Activated T-cell treated with anti-CD3 and anti-CD28 coated beads, Interleukin-2, amount 50 U/mL, for 4 hours (primary cell): ENCODE measurements at regions not wholly inside any gene's neighbourhood (a gene's known extent, or its start where the extent isn't known, plus 50 kb on each side); places are given as distances from the start of the nearest gene placed in this dataset.
"Not testable (repeated sequence)": the region's sequence is repeated elsewhere in the genome, so short reads cannot be mapped to it uniquely, and the experiment has no call there.

ENCODE experiments used
- ATAC-seq, 2 donors: fragments of 200-7000 bp; cut with Tn5 transposase; one replicate each; pipeline ENCODE4 v1.10.0; 2021
- DNase-seq: peaks from one replicate; pipeline ENCODE4 v3.0.0-alpha.2; 2020
- H3K27me3 Mint-ChIP-seq: one replicate; pipeline ENCODE4 v1.8.0; 2021; ENCODE audit warnings: low read depth, mixed read lengths
- H3K36me3 Mint-ChIP-seq: one replicate; pipeline ENCODE4 v1.8.0; 2022; ENCODE audit warnings: mixed read lengths; ENCODE audit not compliant: insufficient read depth
- H3K4me1 Mint-ChIP-seq: one replicate; pipeline ENCODE4 v1.8.0; 2021; ENCODE audit warnings: low read depth, mixed read lengths
- H3K4me3 Mint-ChIP-seq: one replicate; pipeline ENCODE4 v1.8.0; 2021; ENCODE audit warnings: mild to moderate bottlenecking, moderate library complexity, mixed read lengths
- H3K9me3 Mint-ChIP-seq: one replicate; pipeline ENCODE4 v1.8.0; 2021; ENCODE audit warnings: mixed read lengths

DNA sequence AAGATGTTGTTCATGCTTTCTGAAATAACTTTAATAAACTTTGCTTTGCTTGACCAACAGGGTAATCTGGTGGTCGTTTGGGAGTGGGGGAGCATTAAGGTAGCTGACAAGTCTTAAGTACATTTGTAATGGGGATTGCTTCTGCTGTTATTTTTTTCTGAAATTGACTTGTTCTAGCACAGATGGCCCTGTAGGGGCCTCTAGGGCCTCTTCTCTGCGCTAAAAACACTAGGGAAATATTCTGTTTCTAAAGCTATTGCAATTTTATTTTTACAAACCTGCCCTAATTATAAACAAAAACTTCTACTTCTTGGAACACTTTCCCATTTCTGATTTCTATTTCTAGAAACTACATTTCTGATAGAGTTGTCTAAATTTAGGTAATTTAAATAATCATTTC is 191.3 kb upstream of the KCNJ3 start:
- Mint-ChIP-seq H3K4me3 (no peak overlapping the region), H3K36me3 (no peaks in the 10 kb centered on the region), H3K27me3 (no peaks in the 10 kb centered on the region), H3K4me1 (no peaks in the 10 kb centered on the region), H3K9me3 (peaks cover 13% of the 10 kb centered on the region)
- DNase-seq (no peak), ATAC-seq (no peak)

DNA sequence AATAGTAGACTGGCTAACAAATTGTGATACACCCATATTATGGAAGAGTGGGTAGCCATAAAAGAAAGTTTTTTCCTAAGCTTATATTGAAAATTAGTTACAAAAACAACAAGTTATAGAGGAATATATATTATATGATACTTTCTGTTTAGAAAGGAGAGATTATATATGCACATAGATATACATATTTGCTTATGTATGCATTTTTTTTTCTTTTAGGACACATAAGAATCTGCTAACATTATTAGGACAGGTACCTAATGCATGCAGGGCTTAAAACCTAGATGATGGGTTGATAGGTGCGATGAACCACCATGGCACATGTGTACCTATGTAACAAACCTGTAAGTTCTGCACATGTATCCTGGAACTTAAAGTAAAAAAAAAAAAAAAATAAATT is 179.6 kb upstream of the KCNJ3 start:
- H3K4me1 Mint-ChIP-seq: no peaks in the 10 kb centered on the region
- no peak overlapping the region for H3K4me3 Mint-ChIP-seq
- no peaks in the 10 kb centered on the region for H3K27me3 Mint-ChIP-seq
- no peaks in the 10 kb centered on the region for H3K36me3 Mint-ChIP-seq
- ATAC-seq (no peak), DNase-seq (no peak)
- peaks cover 2% of the 10 kb centered on the region for H3K9me3 Mint-ChIP-seq

DNA sequence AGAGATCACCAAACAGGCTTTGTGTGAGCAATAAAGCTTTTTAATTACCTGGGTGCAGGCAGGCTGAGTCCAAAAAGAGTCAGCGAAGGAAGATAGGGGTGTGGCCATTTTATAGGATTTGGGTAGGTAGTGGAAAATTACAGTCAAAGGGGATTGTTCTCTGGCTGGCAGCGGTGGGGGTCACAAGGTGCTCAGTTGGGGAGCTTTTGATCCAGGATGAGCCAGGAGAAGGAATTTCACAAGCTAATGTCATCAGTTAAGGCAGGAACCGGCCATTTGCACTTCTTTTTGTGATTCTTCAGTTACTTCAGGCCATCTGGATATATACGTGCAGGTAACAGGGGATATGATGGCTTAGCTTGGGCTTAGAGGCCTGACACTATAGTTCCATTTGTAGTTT is 177.5 kb upstream of the KCNJ3 start:
- H3K4me1 Mint-ChIP-seq, H3K9me3 Mint-ChIP-seq, ATAC-seq, H3K27me3 Mint-ChIP-seq, H3K36me3 Mint-ChIP-seq, DNase-seq, H3K4me3 Mint-ChIP-seq: not testable (repeated sequence)

DNA sequence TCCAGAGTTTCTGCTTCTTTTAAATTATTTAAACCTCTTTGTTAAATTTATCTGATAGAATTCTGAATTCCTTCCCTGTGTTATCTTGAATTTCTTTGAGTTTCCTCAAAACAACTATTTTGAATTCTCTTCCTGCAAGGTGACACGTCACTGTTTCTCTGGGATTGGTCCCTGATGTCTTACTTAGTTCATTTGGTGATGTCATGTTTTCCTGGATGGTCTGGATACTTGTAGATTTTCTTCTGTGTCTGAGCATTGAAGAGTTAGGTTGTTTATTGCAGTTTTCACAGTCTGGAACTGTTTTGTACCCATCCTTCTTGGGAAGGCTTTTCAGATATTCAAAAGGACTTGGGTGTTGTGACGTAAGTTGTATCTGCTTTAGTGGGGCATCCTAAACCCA is 172.3 kb upstream of the KCNJ3 start:
- Mint-ChIP-seq H3K4me3 (no peak overlapping the region), H3K36me3 (no peaks in the 10 kb centered on the region), H3K9me3 (peaks cover 8% of the 10 kb centered on the region), H3K27me3 (no peaks in the 10 kb centered on the region), H3K4me1 (no peaks in the 10 kb centered on the region)
- DNase-seq: no peak
- no peak for ATAC-seq

DNA sequence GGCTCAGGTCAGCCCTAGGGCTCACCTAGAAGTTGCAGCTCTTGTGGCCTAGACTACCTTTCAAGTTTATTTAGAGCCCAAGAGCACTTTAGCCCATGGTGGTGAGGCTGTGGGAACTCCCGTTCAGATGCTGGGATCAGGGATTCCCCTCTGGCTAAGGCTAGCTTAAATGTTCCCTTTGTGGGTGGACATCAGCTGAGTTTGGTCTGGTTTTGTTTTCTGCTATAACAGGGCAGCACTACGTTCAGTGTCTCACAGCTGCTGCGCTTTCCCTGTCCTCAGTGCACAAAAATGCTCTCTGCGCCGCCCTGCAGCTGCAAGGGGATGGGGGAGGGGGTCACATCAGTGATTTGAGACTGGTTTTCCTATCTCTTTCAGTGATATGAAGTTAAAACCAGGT is 170.5 kb upstream of the KCNJ3 start:
- DNase-seq: no peak
- peaks cover 8% of the 10 kb centered on the region for H3K9me3 Mint-ChIP-seq
- no peak overlapping the region for H3K4me3 Mint-ChIP-seq
- no peaks in the 10 kb centered on the region for H3K27me3 Mint-ChIP-seq
- no peaks in the 10 kb centered on the region for H3K4me1 Mint-ChIP-seq
- no peak for ATAC-seq
- no peaks in the 10 kb centered on the region for H3K36me3 Mint-ChIP-seq

DNA sequence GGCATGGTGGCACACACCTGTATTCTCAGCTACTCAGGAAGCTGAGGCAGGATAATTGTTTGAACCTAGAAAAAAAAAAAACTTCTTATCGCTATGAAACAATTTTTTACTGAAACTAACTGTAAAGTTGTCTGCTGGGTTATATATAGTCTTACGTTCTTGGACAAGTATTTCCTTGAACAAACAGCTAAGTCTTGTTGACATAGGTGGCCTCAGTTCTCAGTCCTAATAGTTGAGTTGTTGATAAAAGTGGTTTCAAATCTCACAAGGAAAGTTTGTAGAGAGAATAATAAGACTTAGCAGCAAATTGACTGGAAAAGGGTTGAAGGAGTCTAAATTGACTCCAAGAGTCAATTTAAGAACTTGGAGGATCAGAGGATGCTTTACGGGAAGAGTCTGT is 166.5 kb upstream of the KCNJ3 start:
- Mint-ChIP-seq H3K4me3 (no peak overlapping the region), H3K9me3 (peaks cover 7% of the 10 kb centered on the region), H3K36me3 (no peaks in the 10 kb centered on the region), H3K27me3 (no peaks in the 10 kb centered on the region), H3K4me1 (no peaks in the 10 kb centered on the region)
- DNase-seq (no peak), ATAC-seq (no peak)

DNA sequence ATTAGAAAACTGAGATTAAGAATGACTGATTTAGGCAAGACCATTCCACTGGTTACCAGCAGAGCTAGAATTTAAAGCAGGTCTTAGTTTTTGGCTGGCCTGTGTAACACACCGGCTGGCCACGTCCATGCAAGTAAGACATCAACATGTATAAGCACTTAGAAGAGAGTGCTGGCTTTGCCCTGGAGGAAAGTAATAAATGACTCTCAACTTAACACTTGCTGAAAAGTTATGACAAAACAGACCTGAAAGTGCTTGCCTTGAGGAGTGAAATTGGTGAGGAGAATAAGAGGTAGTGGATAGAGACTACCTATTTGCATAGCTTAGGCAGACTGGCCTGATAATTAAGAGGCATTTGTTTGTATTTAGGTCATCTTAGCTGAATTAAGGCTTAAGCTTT is 165.7 kb upstream of the KCNJ3 start:
- Mint-ChIP-seq H3K9me3 (peaks cover 7% of the 10 kb centered on the region), H3K4me3 (no peak overlapping the region), H3K4me1 (no peaks in the 10 kb centered on the region), H3K36me3 (no peaks in the 10 kb centered on the region), H3K27me3 (no peaks in the 10 kb centered on the region)
- ATAC-seq (no peak), DNase-seq (no peak)

DNA sequence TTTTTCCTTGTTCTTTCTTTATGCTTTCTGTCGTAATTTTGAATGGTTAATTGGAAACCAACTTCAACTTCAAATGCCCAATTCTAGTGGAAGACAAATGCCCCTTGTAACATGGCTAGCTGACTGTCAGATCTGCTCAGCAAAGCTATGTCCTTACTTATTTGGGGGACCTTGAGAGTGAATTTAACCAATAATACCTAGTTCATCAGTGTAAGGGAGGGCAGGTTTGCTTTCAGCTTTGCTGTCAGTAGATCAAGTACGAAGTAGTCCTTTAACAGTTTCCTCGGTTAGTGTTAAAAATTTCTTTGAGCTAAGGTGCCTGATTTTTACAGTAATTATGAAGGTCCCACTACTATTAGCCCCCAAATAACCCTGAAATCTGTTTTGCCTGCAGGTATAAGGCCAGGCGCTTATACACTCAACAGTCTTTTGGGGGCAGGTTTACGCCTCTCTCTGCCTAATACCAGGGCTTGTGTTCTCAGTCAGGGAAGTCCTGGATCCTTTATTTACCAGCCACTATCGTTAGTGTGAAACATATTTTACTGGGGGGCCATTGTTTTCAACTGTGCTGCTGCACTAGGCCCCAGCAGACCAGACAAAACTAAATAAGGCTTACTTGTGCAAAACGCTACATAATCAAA is 165.1 kb upstream of the KCNJ3 start:
- DNase-seq: no peak
- Mint-ChIP-seq H3K36me3 (no peaks in the 10 kb centered on the region), H3K4me3 (no peak overlapping the region)

DNA sequence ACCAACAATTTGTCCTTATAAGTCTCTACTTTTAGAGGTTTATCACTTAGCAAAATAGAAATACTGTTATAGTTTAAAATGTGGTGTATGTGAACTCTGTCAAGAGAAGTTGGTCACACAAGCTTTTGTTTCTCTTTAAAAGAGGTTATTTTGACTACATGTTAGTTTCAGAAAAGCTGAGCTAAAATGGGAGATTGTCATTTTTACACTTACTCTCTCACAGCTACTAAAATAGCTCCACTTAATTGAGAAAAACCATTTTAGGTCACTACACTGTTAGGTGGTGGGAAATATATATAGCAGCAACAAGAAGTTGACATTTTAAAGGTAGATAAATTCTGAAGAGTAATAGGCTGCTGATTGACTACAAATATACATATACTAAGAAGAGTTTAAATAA is 161.5 kb upstream of the KCNJ3 start:
- Mint-ChIP-seq H3K36me3 (no peaks in the 10 kb centered on the region), H3K9me3 (peaks cover 4% of the 10 kb centered on the region), H3K4me1 (no peaks in the 10 kb centered on the region), H3K27me3 (no peaks in the 10 kb centered on the region), H3K4me3 (no peak overlapping the region)
- no peak for ATAC-seq
- DNase-seq: no peak

More for the DNA sequence above, 165.1 kb upstream of the KCNJ3 start:
- Mint-ChIP-seq H3K4me1 (no peaks in the 10 kb centered on the region), H3K9me3 (peaks cover 7% of the 10 kb centered on the region), H3K27me3 (no peaks in the 10 kb centered on the region)
- ATAC-seq: no peak

DNA sequence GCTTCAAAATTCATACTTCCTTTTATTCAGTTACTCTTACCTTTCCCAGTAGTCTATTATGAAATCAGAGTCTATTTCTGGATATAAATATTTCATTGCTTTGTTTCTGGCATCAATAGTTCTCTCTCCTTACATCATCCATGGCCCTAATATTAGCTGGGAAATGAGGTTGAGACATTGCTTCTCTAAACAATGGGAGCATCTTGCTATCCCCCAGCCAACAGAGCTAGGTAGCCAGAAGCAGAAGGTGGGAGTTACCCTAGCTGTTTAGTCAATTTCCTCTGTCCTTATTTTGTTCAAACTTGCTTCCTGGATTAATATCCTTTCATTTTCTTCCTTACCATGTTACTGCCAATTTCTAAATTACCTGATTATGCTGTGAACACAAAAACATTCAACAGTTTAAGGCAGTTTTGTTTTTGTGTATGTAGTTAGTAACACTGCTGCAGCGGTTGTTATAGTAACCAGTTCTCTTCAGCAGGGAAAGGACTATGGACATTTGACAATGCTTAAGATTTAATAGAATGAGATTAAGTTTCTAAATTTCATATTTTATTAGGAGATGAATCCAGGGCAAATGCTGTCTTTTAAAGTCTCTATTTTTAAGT is 160.5 kb upstream of the KCNJ3 start:
- H3K36me3 Mint-ChIP-seq: no peaks in the 10 kb centered on the region
- no peak overlapping the region for H3K4me3 Mint-ChIP-seq
- H3K27me3 Mint-ChIP-seq: no peaks in the 10 kb centered on the region
- no peaks in the 10 kb centered on the region for H3K4me1 Mint-ChIP-seq
- peaks cover 4% of the 10 kb centered on the region for H3K9me3 Mint-ChIP-seq
- DNase-seq (no peak), ATAC-seq (no peak)

DNA sequence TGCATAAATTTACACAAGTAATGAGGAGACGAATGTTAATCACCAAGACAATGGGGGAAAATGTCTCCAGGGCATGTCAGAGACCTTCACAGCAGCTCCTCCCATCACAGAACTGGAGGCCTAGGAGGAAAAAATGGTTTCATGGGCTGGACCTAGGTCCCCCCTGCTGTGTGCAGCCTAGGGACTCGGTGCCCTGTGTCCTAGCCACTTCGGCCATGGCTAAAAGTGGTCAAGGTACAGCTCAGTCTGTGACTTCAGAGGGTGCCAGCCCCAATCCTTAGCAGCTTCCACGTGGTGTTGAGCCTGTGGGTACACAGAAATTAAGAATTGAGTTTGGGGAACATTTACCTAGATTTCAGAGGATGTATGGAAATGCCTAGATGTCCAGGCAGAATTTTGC is 152.2 kb upstream of the KCNJ3 start:
- H3K4me1 Mint-ChIP-seq: no peaks in the 10 kb centered on the region
- H3K36me3 Mint-ChIP-seq: no peaks in the 10 kb centered on the region
- peaks cover 15% of the 10 kb centered on the region for H3K9me3 Mint-ChIP-seq
- H3K27me3 Mint-ChIP-seq: no peaks in the 10 kb centered on the region
- ATAC-seq (no peak), DNase-seq (no peak)
- no peak overlapping the region for H3K4me3 Mint-ChIP-seq

DNA sequence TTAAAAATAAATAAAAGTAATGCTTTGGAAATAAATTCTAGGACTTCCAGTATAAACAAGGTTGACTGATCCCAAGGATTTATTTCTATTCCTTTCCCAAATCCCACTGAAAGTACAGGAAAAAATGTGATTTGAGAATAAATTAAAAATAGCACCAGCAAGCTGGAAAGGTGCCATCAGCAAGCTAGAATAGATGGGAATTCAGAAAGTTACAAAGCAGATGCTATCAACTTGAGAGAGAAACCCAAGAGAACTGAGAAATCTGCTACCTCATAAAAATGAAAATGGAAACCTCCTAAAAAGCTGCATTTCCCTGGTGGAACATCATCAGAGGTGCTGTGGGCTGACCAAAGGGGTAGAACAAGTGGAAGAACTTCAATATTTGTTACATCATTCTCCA is 148.6 kb upstream of the KCNJ3 start:
- Mint-ChIP-seq H3K4me3 (no peak overlapping the region), H3K4me1 (no peaks in the 10 kb centered on the region), H3K27me3 (no peaks in the 10 kb centered on the region), H3K9me3 (peaks cover 15% of the 10 kb centered on the region), H3K36me3 (no peaks in the 10 kb centered on the region)
- no peak for DNase-seq
- no peak for ATAC-seq

DNA sequence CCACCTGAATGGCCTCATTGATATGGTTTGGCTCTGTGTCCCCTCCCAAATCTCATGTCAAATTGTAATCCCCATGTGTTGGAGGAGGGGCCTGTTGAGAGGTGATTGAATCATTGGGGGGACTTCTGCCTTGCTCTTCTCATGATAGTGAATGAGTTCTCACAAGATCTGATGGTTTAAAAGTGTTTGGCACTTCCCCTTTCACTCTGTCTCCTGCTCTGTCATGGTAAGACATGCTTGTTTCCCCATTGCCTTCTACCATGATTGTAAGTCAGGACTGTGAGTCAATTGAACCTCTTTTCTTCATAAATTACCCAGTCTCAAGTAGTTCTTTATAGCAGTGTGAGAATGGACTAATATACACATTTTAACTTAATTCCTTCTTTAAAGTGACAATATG is 146.8 kb upstream of the KCNJ3 start:
- no peaks in the 10 kb centered on the region for H3K36me3 Mint-ChIP-seq
- no peaks in the 10 kb centered on the region for H3K27me3 Mint-ChIP-seq
- DNase-seq: no peak
- no peaks in the 10 kb centered on the region for H3K4me1 Mint-ChIP-seq
- H3K9me3 Mint-ChIP-seq: peaks cover 9% of the 10 kb centered on the region
- no peak for ATAC-seq
- no peak overlapping the region for H3K4me3 Mint-ChIP-seq

DNA sequence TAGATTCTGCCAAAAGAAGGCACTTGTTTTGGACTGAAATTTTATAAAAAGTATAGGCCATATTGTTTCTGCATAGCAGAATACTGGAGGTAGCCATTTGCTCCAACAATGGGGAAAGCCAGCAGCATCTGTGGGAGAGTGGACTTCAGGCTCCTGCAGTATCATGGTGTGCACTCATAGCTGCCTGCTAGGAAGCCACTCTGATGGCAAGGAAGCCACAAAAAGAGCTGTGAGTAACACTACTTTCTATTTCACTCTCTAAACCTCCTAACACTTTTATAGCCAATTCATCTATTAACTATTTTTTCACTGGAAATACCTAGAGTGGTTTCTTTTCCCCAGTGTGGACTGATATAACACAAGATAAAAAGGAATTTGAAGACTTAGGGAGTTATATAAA is 144.4 kb upstream of the KCNJ3 start:
- Mint-ChIP-seq H3K27me3 (no peaks in the 10 kb centered on the region), H3K4me3 (no peak overlapping the region), H3K4me1 (no peaks in the 10 kb centered on the region), H3K36me3 (no peaks in the 10 kb centered on the region), H3K9me3 (peaks cover 2% of the 10 kb centered on the region)
- ATAC-seq (peak in 1 of 2 donors; percentile 27), DNase-seq (no peak)

DNA sequence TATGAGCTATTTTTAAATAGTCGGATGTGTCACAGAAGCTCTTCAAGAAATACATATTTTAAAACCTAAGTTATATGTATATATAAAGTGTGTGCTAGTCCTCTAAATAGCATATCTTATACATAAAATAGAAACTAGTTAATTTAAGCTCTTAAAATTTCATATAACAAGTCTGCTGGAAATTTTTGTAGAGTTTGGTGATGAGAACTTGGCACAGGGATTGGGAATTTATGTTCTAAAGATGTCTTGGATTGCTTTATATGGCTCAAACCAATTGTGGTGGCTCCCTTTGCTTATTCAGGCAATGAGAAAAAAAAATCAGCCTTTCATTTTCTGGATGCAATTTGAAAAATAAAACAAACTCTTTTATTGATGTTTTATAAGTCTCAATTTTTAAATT is 142.8 kb upstream of the KCNJ3 start:
- H3K4me3 Mint-ChIP-seq: no peak overlapping the region
- no peaks in the 10 kb centered on the region for H3K36me3 Mint-ChIP-seq
- no peaks in the 10 kb centered on the region for H3K27me3 Mint-ChIP-seq
- DNase-seq (no peak), ATAC-seq (no peak)
- peaks cover 3% of the 10 kb centered on the region for H3K9me3 Mint-ChIP-seq
- no peaks in the 10 kb centered on the region for H3K4me1 Mint-ChIP-seq
